ENCODE measurements at regions not wholly inside any gene's neighbourhood (a gene's known extent, or its start where the extent isn't known, plus 50 kb on each side); places are given as distances from the start of the nearest gene placed in this dataset.

GRCh38 chr6:1464781-1465370, 75.5 kb downstream of the FOXF2 start:
- H2AFZ ChIP-seq (ENCODE audit: insufficient read depth, low read depth, low read length, poor library complexity, severe bottlenecking) = no peak overlapping the region
- no peaks in the 10 kb centered on the region for H3K36me3 ChIP-seq (replicated peaks in 1 of 2; ENCODE audit: control extremely low read depth in 1 of 2, control insufficient read depth in 1 of 2, extremely low read depth in 1 of 2, insufficient read depth in 2 of 2, low read length in 1 of 2)
- H3K4me3 Mint-ChIP-seq = no peak overlapping the region
- H3K9me3 ChIP-seq (ENCODE audit: control extremely low read depth in 1 of 3, control insufficient read depth in 2 of 3, insufficient read depth in 1 of 3, low read length in 2 of 3) = no peaks in the 10 kb centered on the region
- intact Hi-C loops (cut with micrococcal nuclease) = no loop called here
- H3K4me1 Mint-ChIP-seq = peaks cover under 1% of the 10 kb centered on the region
- H3K4me3 ChIP-seq (ENCODE audit: control extremely low read depth in 1 of 5, extremely low read depth in 1 of 5, insufficient read depth in 1 of 5, low read depth in 2 of 5, low read length in 4 of 5) = no peak overlapping the region
- H3K4me1 ChIP-seq (ENCODE audit: control insufficient read depth in 2 of 2, insufficient read depth in 2 of 2, low read length in 2 of 2) = no peaks in the 10 kb centered on the region
- 90% methylated on average over 4 of the region's 7 CpGs for WGBS (ENCODE audit: insufficient coverage)
- no peaks in the 10 kb centered on the region for H4K20me1 ChIP-seq (ENCODE audit: control insufficient read depth, insufficient read depth, low read length, poor library complexity, severe bottlenecking)
- no peak for TF ChIP-seq CTCF (IDR thresholded peaks at IDR 0.05)
- TF ChIP-seq EZH2 (IDR thresholded peaks at IDR 0.05; ENCODE audit: borderline replicate concordance, insufficient read depth, low read depth, low read length, poor library complexity, severe bottlenecking) = no peak
- ATAC-seq (ENCODE audit: low read depth) (no peak), DNase-seq (no peak)
- peaks cover 0 to 9% (median 1%) of the 10 kb centered on the region in 4 experiments for H3K27me3 ChIP-seq (replicated peaks in 1 of 4; ENCODE audit: control extremely low read depth in 1 of 4, control insufficient read depth in 3 of 4, insufficient read depth in 4 of 4, low read length in 3 of 4)
- peaks cover 19% of the 10 kb centered on the region for H3K27me3 Mint-ChIP-seq
- no peaks in the 10 kb centered on the region for H3K9me3 Mint-ChIP-seq (ENCODE audit: insufficient read depth)
- ChIA-PET POLR2A (no interaction called here), CTCF (interaction anchor here (1.1 kb wide), 1 partner anchor 43 kb away, joined by 3 read pairs; no protein-coding TSS in a partner anchor)
- H3K27ac ChIP-seq (ENCODE audit: low read length in 2 of 2) = no peak overlapping the region
- H3K4me2 ChIP-seq (replicated peaks; ENCODE audit: low read depth, low read length, poor library complexity, severe bottlenecking) = no peak overlapping the region
- H3K9ac ChIP-seq (ENCODE audit: low read length) = no peak overlapping the region
- H3K27ac Mint-ChIP-seq = no peak overlapping the region
- H3K79me2 ChIP-seq (ENCODE audit: control insufficient read depth, insufficient read depth, low read length) = no peaks in the 10 kb centered on the region

GRCh38 chr6:1468126-1468525, 78.8 kb downstream of the FOXF2 start:
- 41% methylated on average over 2 of the region's 7 CpGs for WGBS (ENCODE audit: insufficient coverage)

More at GRCh38 chr6:1468126-1468525, 78.8 kb downstream of the FOXF2 start:
- no peak overlapping the region for H3K9ac ChIP-seq (ENCODE audit: low read length)
- ChIA-PET CTCF (no interaction called here), POLR2A (no interaction called here)
- Mint-ChIP-seq H3K4me3 (no peak overlapping the region), H3K27ac (no peak overlapping the region), H3K4me1 (peaks cover 7% of the 10 kb centered on the region), H3K27me3 (peaks cover 25% of the 10 kb centered on the region), H3K9me3 (ENCODE audit: insufficient read depth) (no peaks in the 10 kb centered on the region)
- no peak overlapping the region for H3K4me2 ChIP-seq (replicated peaks; ENCODE audit: low read depth, low read length, poor library complexity, severe bottlenecking)
- ATAC-seq (ENCODE audit: low read depth) (no peak), DNase-seq (no peak)
- H3K4me3 ChIP-seq (ENCODE audit: control extremely low read depth in 1 of 5, extremely low read depth in 1 of 5, insufficient read depth in 1 of 5, low read depth in 2 of 5, low read length in 4 of 5) = no peak overlapping the region
- H3K27ac ChIP-seq (ENCODE audit: low read length in 2 of 2) = no peak overlapping the region
- intact Hi-C loops (cut with micrococcal nuclease) = no loop called here
- H3K27me3 ChIP-seq (replicated peaks in 1 of 4; ENCODE audit: control extremely low read depth in 1 of 4, control insufficient read depth in 3 of 4, insufficient read depth in 4 of 4, low read length in 3 of 4) = peaks cover 0 to 15% (median 0%) of the 10 kb centered on the region in 4 experiments
- TF ChIP-seq CTCF (IDR thresholded peaks at IDR 0.05) (no peak), EZH2 (IDR thresholded peaks at IDR 0.05; ENCODE audit: borderline replicate concordance, insufficient read depth, low read depth, low read length, poor library complexity, severe bottlenecking) (no peak)
- H4K20me1 ChIP-seq (ENCODE audit: control insufficient read depth, insufficient read depth, low read length, poor library complexity, severe bottlenecking) = no peaks in the 10 kb centered on the region
- no peaks in the 10 kb centered on the region for H3K4me1 ChIP-seq (ENCODE audit: control insufficient read depth in 2 of 2, insufficient read depth in 2 of 2, low read length in 2 of 2)
- H2AFZ ChIP-seq (ENCODE audit: insufficient read depth, low read depth, low read length, poor library complexity, severe bottlenecking) = no peak overlapping the region
- no peaks in the 10 kb centered on the region for H3K79me2 ChIP-seq (ENCODE audit: control insufficient read depth, insufficient read depth, low read length)
- no peaks in the 10 kb centered on the region for H3K9me3 ChIP-seq (ENCODE audit: control extremely low read depth in 1 of 3, control insufficient read depth in 2 of 3, insufficient read depth in 1 of 3, low read length in 2 of 3)
- H3K36me3 ChIP-seq (replicated peaks in 1 of 2; ENCODE audit: control extremely low read depth in 1 of 2, control insufficient read depth in 1 of 2, extremely low read depth in 1 of 2, insufficient read depth in 2 of 2, low read length in 1 of 2) = no peaks in the 10 kb centered on the region
